Sigmoid colon (tissue), 6 donors: ENCODE measurements at regions not wholly inside any gene's neighbourhood (a gene's known extent, or its start where the extent isn't known, plus 50 kb on each side); places are given as distances from the start of the nearest gene placed in this dataset.
A peak's percentile ranks its signal among the peaks of the same experiment; 100 is the strongest.

ENCODE experiments used
- DNase-seq: peaks from one replicate; pipeline ENCODE4 v3.0.0-alpha.2; 2019
- H3K27ac ChIP-seq, 4 donors: fragments of 200-600 bp; sonication (generic); one replicate each; pipeline ENCODE4 v1.5.1; 2016 to 2019; ENCODE audit warnings: mild to moderate bottlenecking in 1 of 4
- H3K27me3 ChIP-seq, 3 donors: fragments of 200-600 bp; sonication (generic); one replicate each; pipeline ENCODE4 v1.5.1; 2019; ENCODE audit warnings: mild to moderate bottlenecking in 1 of 3
- H3K36me3 ChIP-seq, 4 donors: fragments of 200-600 bp; sonication (generic); one replicate each; pipeline ENCODE4 v1.5.1; 2016 to 2019
- H3K4me1 ChIP-seq, 4 donors: fragments of 200-600 bp; sonication (generic); one replicate each; pipeline ENCODE4 v1.5.1; 2017 to 2019
- H3K4me3 ChIP-seq, 4 donors: fragments of 200-600 bp; sonication (generic); one replicate each; pipeline ENCODE4 v1.5.1; 2017 to 2019; ENCODE audit warnings: mild to moderate bottlenecking in 2 of 4, moderate library complexity in 1 of 4
- H3K9me3 ChIP-seq, 4 donors: fragments of 200-600 bp in 3 of 4; sonication (generic) in 3 of 4; one replicate each; pipeline versions ENCODE4 v1.5.1 to v1.6.1; 2013 to 2019
- CTCF ChIP-seq, 4 experiments: fragments of 450-650 bp in 3 of 4; fragments of 200-600 bp in 1 of 4; IDR thresholded peaks; one replicate each; pipeline ENCODE4 v1.5.1; 2016 to 2019; ENCODE audit warnings: antibody characterized with exemption in 4 of 4, mild to moderate bottlenecking in 3 of 4, moderate library complexity in 2 of 4
- EP300 ChIP-seq, 4 donors: sonication (generic); formaldehyde crosslinking; IDR thresholded peaks; one replicate each; pipeline ENCODE4 v1.6.1; 2017; ENCODE audit warnings: antibody characterized with exemption in 4 of 4
- POLR2A ChIP-seq, 2 donors: fragments of 450-650 bp; IDR thresholded peaks; one replicate each; pipeline ENCODE4 v1.6.1; 2016; ENCODE audit warnings: antibody characterized with exemption in 2 of 2, mild to moderate bottlenecking in 2 of 2, moderate library complexity in 2 of 2
- POLR2AphosphoS5 ChIP-seq, 4 donors: sonication (generic); formaldehyde crosslinking; IDR thresholded peaks; one replicate each; pipeline ENCODE4 v1.6.1; 2017; ENCODE audit warnings: antibody characterized with exemption in 4 of 4
- WGBS, 2 donors: extraction: QIAGEN DNeasy Blood & Tissue Kit; methylation state at CpG; one replicate each; pipeline ENCODE4 v1.1.7; 2013; 5-methylcytosine and 5-hydroxymethylcytosine counted together
- intact Hi-C: fragments of 100-400 bp; cut with DNase I; formaldehyde crosslinking; loops from one replicate; pipeline ENCODE4 v1.15.1; 2023
- donor health status: healthy with polysubstance abuse.
- donor health status: healthy.

GRCh38 chr5:112625689-112626438 is 111.8 kb upstream of the APC start:
- intact Hi-C loops = no loop called here
- Histone ChIP-seq H3K27me3 (no peaks in the 10 kb centered on the region), H3K36me3 (no peaks in the 10 kb centered on the region), H3K4me1 (peaks cover 0 to 17% (median 6%) of the 10 kb centered on the region in 4 donors), H3K27ac (no peak overlapping the region), H3K4me3 (no peak overlapping the region), H3K9me3 (no peaks in the 10 kb centered on the region)
- TF ChIP-seq CTCF (IDR thresholded peaks at IDR 0.05) = no peak
- TF ChIP-seq EP300 (IDR thresholded peaks at IDR 0.05) = no peak
- TF ChIP-seq POLR2A (IDR thresholded peaks at IDR 0.05) = no peak
- TF ChIP-seq POLR2AphosphoS5 (IDR thresholded peaks at IDR 0.05) = no peak
- WGBS, 2 donors = 78 to 88% methylated on average over 4 of the region's 4 CpGs
- DNase-seq = no peak

GRCh38 chr5:112626715-112627114 is 111.0 kb upstream of the APC start:
- intact Hi-C loops = no loop called here
- H3K36me3 ChIP-seq = no peaks in the 10 kb centered on the region
- TF ChIP-seq POLR2A (IDR thresholded peaks at IDR 0.05) (no peak), CTCF (IDR thresholded peaks at IDR 0.05) (no peak), EP300 (IDR thresholded peaks at IDR 0.05) (no peak), POLR2AphosphoS5 (IDR thresholded peaks at IDR 0.05) (no peak)
- no peak overlapping the region for H3K27ac ChIP-seq
- WGBS, 2 donors = 75 to 78% methylated on average over 4 of the region's 4 CpGs
- no peak for DNase-seq
- H3K4me3 ChIP-seq = no peak overlapping the region
- H3K9me3 ChIP-seq = no peaks in the 10 kb centered on the region
- no peaks in the 10 kb centered on the region for H3K27me3 ChIP-seq
- peaks cover 0 to 17% (median 6%) of the 10 kb centered on the region in 4 donors for H3K4me1 ChIP-seq

- no peak for DNase-seq
- WGBS, 2 donors = 23 to 36% methylated on average over 6 of the region's 6 CpGs
- H3K4me3 ChIP-seq = no peak overlapping the region
- H3K4me1 ChIP-seq = peaks cover 0 to 17% (median 6%) of the 10 kb centered on the region in 4 donors
- no peaks in the 10 kb centered on the region for H3K9me3 ChIP-seq
- peak in 1 of 4 experiments; percentile 30 for TF ChIP-seq CTCF (IDR thresholded peaks at IDR 0.05)
- no peak for TF ChIP-seq EP300 (IDR thresholded peaks at IDR 0.05)
- intact Hi-C loops = no loop called here
- no peaks in the 10 kb centered on the region for H3K36me3 ChIP-seq
- H3K27me3 ChIP-seq = no peaks in the 10 kb centered on the region
- H3K27ac ChIP-seq = peak overlapping the region in 1 of 4 donors; percentile 25
Observed at GRCh38 chr5:112628214-112628980, 109.3 kb upstream of the APC start.

DNA sequence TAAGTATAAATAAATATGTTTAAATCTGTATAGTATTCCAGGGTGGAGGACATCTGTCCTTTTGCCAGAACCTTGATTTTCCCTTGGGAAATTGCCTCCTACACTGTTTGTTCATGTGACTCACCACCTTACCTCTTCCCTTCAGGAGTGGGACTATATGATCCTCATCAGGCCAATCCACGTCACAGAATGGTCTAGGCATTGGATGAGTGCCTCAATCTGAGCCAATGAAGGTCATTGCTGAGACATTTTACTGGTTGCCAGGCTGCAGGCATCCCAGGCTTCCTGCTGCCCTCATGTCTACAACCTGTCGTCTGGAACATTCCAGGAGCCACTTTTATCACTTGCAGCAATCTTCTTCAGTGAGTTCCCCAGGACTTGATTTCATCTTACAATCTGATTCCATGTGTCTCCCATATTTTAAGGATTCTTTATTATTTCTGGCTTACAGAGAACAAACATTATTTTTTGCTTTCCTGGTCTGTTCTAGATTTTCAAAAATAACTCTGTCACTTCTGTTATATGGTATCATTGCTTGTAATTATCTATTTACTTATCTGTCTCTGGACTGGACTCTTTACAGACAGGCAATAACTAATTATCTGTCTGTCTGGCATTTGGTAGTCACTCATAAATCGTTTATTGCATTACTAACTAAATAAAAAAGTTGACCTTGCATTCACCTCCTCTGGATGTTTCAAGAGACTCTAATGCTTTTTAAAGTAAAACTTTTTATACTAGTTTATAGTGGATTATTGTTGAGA is 107.3 kb upstream of the APC start:
- no peak overlapping the region for H3K27ac ChIP-seq
- no peak overlapping the region for H3K4me3 ChIP-seq
- no peaks in the 10 kb centered on the region for H3K36me3 ChIP-seq
- WGBS, 2 donors = 22 to 58% methylated on average over 3 of the region's 3 CpGs
- peaks cover 0 to 17% (median 6%) of the 10 kb centered on the region in 4 donors for H3K4me1 ChIP-seq
- H3K9me3 ChIP-seq = no peaks in the 10 kb centered on the region
- intact Hi-C loops = no loop called here
- H3K27me3 ChIP-seq = no peaks in the 10 kb centered on the region
- no peak for TF ChIP-seq POLR2AphosphoS5 (IDR thresholded peaks at IDR 0.05)
- DNase-seq = no peak

DNA sequence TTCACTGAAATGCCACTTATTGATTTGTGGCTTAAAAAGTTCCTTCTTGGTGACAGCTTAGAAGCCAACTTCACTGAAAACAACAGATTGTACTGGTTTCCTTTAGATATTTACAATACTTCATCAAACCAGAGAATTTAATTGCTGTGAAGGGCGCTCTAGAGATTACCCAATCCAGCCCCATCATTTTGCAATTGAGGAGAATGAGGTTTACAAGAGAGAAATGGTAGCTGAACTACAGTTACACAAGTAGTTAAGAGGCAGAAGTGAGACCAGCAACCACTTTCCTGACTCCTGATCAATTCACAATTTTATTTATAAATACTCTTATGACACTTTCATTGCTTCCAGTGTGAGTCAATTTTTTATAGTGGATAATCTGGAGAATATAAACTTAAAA is 103.5 kb upstream of the APC start:
- Histone ChIP-seq H3K4me3 (no peak overlapping the region), H3K36me3 (no peaks in the 10 kb centered on the region), H3K27ac (no peak overlapping the region), H3K27me3 (no peaks in the 10 kb centered on the region), H3K4me1 (peaks cover 0 to 12% (median 11%) of the 10 kb centered on the region in 4 donors), H3K9me3 (no peaks in the 10 kb centered on the region)
- DNase-seq = no peak
- WGBS, 2 donors = 88 to 93% methylated on average over 1 of the region's 1 CpG
- TF ChIP-seq CTCF (IDR thresholded peaks at IDR 0.05) (no peak), POLR2A (IDR thresholded peaks at IDR 0.05) (no peak), POLR2AphosphoS5 (IDR thresholded peaks at IDR 0.05) (no peak), EP300 (IDR thresholded peaks at IDR 0.05) (no peak)
- intact Hi-C loops = no loop called here
